Left lung (tissue), 4 donors: ENCODE measurements at regions not wholly inside any gene's neighbourhood (a gene's known extent, or its start where the extent isn't known, plus 50 kb on each side); places are given as distances from the start of the nearest gene placed in this dataset.

ENCODE experiments used
- ATAC-seq: fragments of 200-7000 bp; cut with Tn5 transposase; one replicate; pipeline ENCODE4 v1.9.1; 2020; ENCODE audit warnings: moderate library complexity
- DNase-seq, 4 donors: peaks; one replicate each; pipeline ENCODE4 v3.0.0-alpha.2; 2013 to 2020
- H3K27ac ChIP-seq, 2 donors: fragments of 200-600 bp; sonication (generic) in 1 of 2; one replicate each; pipeline versions ENCODE4 v1.5.0 to v1.8.0; 2020 to 2021
- H3K27me3 ChIP-seq, 2 donors: fragments of 200-600 bp; sonication (generic) in 1 of 2; one replicate each; pipeline versions ENCODE4 v1.5.0 to v1.8.0; 2020 to 2021
- H3K36me3 ChIP-seq, 2 donors: fragments of 200-600 bp; sonication (generic) in 1 of 2; one replicate each; pipeline versions ENCODE4 v1.5.0 to v1.8.0; 2020 to 2021
- H3K4me1 ChIP-seq, 2 donors: fragments of 200-600 bp; one replicate each; pipeline ENCODE4 v1.8.0; 2021
- H3K4me3 ChIP-seq, 2 donors: fragments of 200-600 bp; sonication (generic) in 1 of 2; one replicate each; pipeline versions ENCODE4 v1.5.0 to v1.8.0; 2020 to 2021; ENCODE audit warnings: mild to moderate bottlenecking in 1 of 2
- H3K9me3 ChIP-seq, 2 donors: fragments of 200-600 bp; sonication (generic) in 1 of 2; one replicate each; pipeline versions ENCODE4 v1.5.0 to v1.8.0; 2020 to 2021
- CTCF ChIP-seq, 2 donors: fragments of 200-600 bp; sonication (generic) in 1 of 2; IDR thresholded peaks; one replicate each; pipeline versions ENCODE4 v1.5.0 to v1.8.0; 2021; ENCODE audit warnings: antibody characterized with exemption in 2 of 2
- intact Hi-C, 2 donors: fragments of 100-400 bp; cut with DNase I; formaldehyde crosslinking; loops; one replicate each; pipeline versions ENCODE4 v1.11.2 to v1.14.2; 2022
- donor health status: DM: no; HTN: yes; CAD: no.
- donor health status: DM: no; HTN: no; CAD: no.

- H3K4me3 ChIP-seq = no peak overlapping the region
- TF ChIP-seq CTCF (IDR thresholded peaks at IDR 0.05) = no peak
- H3K4me1 ChIP-seq = no peaks in the 10 kb centered on the region
- no peak for ATAC-seq
- peaks cover 0 to 3% of the 10 kb centered on the region in 2 donors for H3K9me3 ChIP-seq
- H3K27ac ChIP-seq = no peak overlapping the region
- no peaks in the 10 kb centered on the region for H3K36me3 ChIP-seq
- no peaks in the 10 kb centered on the region for H3K27me3 ChIP-seq
- no peak for DNase-seq
- intact Hi-C loops = no loop called here
These were observed 143.6 kb downstream of the CD24 start for GRCh38 chr6:106830930-106831329.

- no peak for TF ChIP-seq CTCF (IDR thresholded peaks at IDR 0.05)
- Histone ChIP-seq H3K27ac (no peak overlapping the region), H3K4me3 (no peak overlapping the region), H3K9me3 (peaks cover 0 to 3% of the 10 kb centered on the region in 2 donors), H3K4me1 (no peaks in the 10 kb centered on the region), H3K27me3 (no peaks in the 10 kb centered on the region), H3K36me3 (no peaks in the 10 kb centered on the region)
- intact Hi-C loops = no loop called here
- DNase-seq (no peak), ATAC-seq (no peak)
These were observed 145.1 kb downstream of the CD24 start for GRCh38 chr6:106829451-106829850.

DNA sequence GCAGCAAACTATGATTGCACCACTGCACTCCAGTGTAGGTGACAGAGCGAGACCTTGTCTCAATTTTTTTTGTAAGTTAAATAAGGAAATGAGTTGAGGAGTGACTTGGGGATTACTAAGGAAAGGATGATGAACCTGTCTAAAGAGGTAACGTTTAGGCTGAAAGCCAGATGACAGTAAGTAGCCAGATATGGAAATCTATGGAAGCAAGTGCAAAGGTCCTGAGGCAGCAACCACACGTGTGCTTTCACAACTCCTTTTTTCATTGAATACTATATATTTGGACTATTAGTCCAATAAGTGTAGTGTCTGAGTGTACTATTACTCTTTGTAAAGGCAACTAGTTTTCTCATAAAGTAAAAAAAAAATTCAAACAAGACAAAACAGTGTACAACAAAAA is 147.4 kb downstream of the CD24 start:
- Histone ChIP-seq H3K9me3 (peaks cover 0 to 3% of the 10 kb centered on the region in 2 donors), H3K36me3 (no peaks in the 10 kb centered on the region), H3K27me3 (no peaks in the 10 kb centered on the region), H3K4me1 (no peaks in the 10 kb centered on the region), H3K27ac (no peak overlapping the region), H3K4me3 (no peak overlapping the region)
- TF ChIP-seq CTCF (IDR thresholded peaks at IDR 0.05) = no peak
- ATAC-seq (no peak), DNase-seq (no peak)
- intact Hi-C loops = no loop called here

GRCh38 chr6:106825156-106825555 is 149.4 kb downstream of the CD24 start:
- Histone ChIP-seq H3K4me1 (no peaks in the 10 kb centered on the region), H3K27me3 (no peaks in the 10 kb centered on the region), H3K4me3 (no peak overlapping the region), H3K27ac (no peak overlapping the region), H3K36me3 (no peaks in the 10 kb centered on the region), H3K9me3 (peaks cover 0 to 3% of the 10 kb centered on the region in 2 donors)
- intact Hi-C loops = no loop called here
- no peak for TF ChIP-seq CTCF (IDR thresholded peaks at IDR 0.05)
- DNase-seq (no peak), ATAC-seq (no peak)

GRCh38 chr6:106823732-106824351 is 150.7 kb downstream of the CD24 start:
- ATAC-seq = peak; percentile 96
- intact Hi-C loops = no loop called here

More at GRCh38 chr6:106823732-106824351, 150.7 kb downstream of the CD24 start:
- H3K4me1 ChIP-seq = no peaks in the 10 kb centered on the region
- DNase-seq = peak in 3 of 4 donors; percentile 16 to 61 (median 53)
- no peak overlapping the region for H3K4me3 ChIP-seq
- no peaks in the 10 kb centered on the region for H3K36me3 ChIP-seq
- no peaks in the 10 kb centered on the region for H3K27me3 ChIP-seq
- H3K9me3 ChIP-seq = peaks cover 0 to 3% of the 10 kb centered on the region in 2 donors
- no peak overlapping the region for H3K27ac ChIP-seq
- TF ChIP-seq CTCF (IDR thresholded peaks at IDR 0.05) = no peak
